GM12878 (cell line): ENCODE measurements at regions not wholly inside any gene's neighbourhood (a gene's known extent, or its start where the extent isn't known, plus 50 kb on each side); places are given as distances from the start of the nearest gene placed in this dataset.

Experiments
- ATAC-seq: fragments of 200-7000 bp; cut with Tn5 transposase; 3 replicates; pipeline ENCODE4 v1.9.1; 2020; ENCODE audit warnings: mild to moderate bottlenecking, moderate library complexity
- BruUV-seq: library from RNA; stranded (reverse); fragments of 400-500 nt; replicated peaks from 2 replicates; lab custom pipeline; 2021; lab: Mats Ljungman, UMichigan
- CTCF ChIA-PET: fragments of 300-600 bp; sonication (Branson Sonifier 250); formaldehyde crosslinking; extraction: SDS; loops from one replicate; lab custom pipeline; 2021; ENCODE audit warnings: inconsistent platforms; lab: Yijun Ruan, JAX
- POLR2A ChIA-PET: fragments of 350-600 bp; formaldehyde crosslinking; extraction: SDS; loops from one replicate; lab custom pipeline; 2021; ENCODE audit warnings: inconsistent platforms; lab: Charles Lee
- RAD21 ChIA-PET: fragments of 300-600 bp; sonication (Branson Sonifier 250); formaldehyde crosslinking; loops from one replicate; lab custom pipeline; 2023; ENCODE audit warnings: antibody characterized with exemption; ENCODE audit not compliant: unreplicated experiment; lab: Charles Lee
- SMC1A ChIA-PET: fragments of 300-600 bp; sonication (Branson Sonifier 250); formaldehyde crosslinking; loops from one replicate; lab custom pipeline; 2023; ENCODE audit not compliant: unreplicated experiment, uncharacterized antibody; lab: Charles Lee
- DNase-seq: peaks from one replicate; pipeline ENCODE4 v3.0.0-alpha.2; 2011; ENCODE audit warnings: low read depth, low spot score
- FAIRE-seq: peaks from 3 replicates; lab custom pipeline; 2011; peaks lifted over from hg19 to GRCh38; lab: Jason Lieb, UNC
- H2AFZ ChIP-seq: 2 replicates; pipeline ENCODE4 v1.6.0; 2011; ENCODE audit warnings: low read depth, low read length, control low read depth; ENCODE audit not compliant: control insufficient read depth
- H3K27ac ChIP-seq: 2 replicates; pipeline ENCODE4 v1.5.1; 2011; ENCODE audit warnings: control low read depth; ENCODE audit not compliant: control insufficient read depth, insufficient read depth
- H3K27me3 ChIP-seq, 2 experiments: replicated peaks in 1 of 2; 2 replicates each; pipeline versions ENCODE4 v1.6.0 to v1.6.1; 2011; ENCODE audit warnings: low read length in 1 of 2; ENCODE audit not compliant: control insufficient read depth in 2 of 2, insufficient read depth in 2 of 2
- H3K36me3 ChIP-seq, 2 experiments: 2 replicates each; pipeline ENCODE4 v1.5.1; 2011; ENCODE audit warnings: low read length in 1 of 2; ENCODE audit not compliant: control insufficient read depth in 2 of 2, insufficient read depth in 2 of 2
- H3K4me1 ChIP-seq: 2 replicates; pipeline ENCODE4 v1.6.1; 2011; ENCODE audit warnings: mild to moderate bottlenecking, low read length, moderate library complexity, mixed read lengths; ENCODE audit not compliant: control insufficient read depth, insufficient read depth
- H3K4me2 ChIP-seq: 2 replicates; pipeline ENCODE4 v1.6.0; 2011; ENCODE audit warnings: control low read depth; ENCODE audit not compliant: control insufficient read depth, insufficient read depth
- H3K4me3 ChIP-seq: fragments of 200-600 bp; sonication (generic); 2 replicates; pipeline ENCODE4 v1.5.1; 2016
- H3K79me2 ChIP-seq: 2 replicates; pipeline ENCODE4 v1.6.0; 2011; ENCODE audit warnings: low read length; ENCODE audit not compliant: control insufficient read depth, insufficient read depth
- H3K9ac ChIP-seq: 2 replicates; pipeline ENCODE4 v1.8.0; 2011; ENCODE audit warnings: low read length, control low read depth, mixed read lengths; ENCODE audit not compliant: control insufficient read depth, insufficient read depth
- H3K9me3 ChIP-seq: replicated peaks from 3 replicates; pipeline ENCODE4 v1.5.1; 2011; ENCODE audit warnings: mild to moderate bottlenecking, low read length; ENCODE audit not compliant: control insufficient read depth, insufficient read depth
- H4K20me1 ChIP-seq: 2 replicates; pipeline ENCODE4 v1.6.0; 2011; ENCODE audit not compliant: control insufficient read depth, insufficient read depth
- CHD2 ChIP-seq: IDR thresholded peaks from 2 replicates; pipeline ENCODE4 v1.6.1; 2011; ENCODE audit warnings: low read depth, low read length, improper control_type of control experiment, borderline replicate concordance
- ELK1 ChIP-seq: IDR thresholded peaks from 2 replicates; pipeline ENCODE4 v1.6.1; 2012; ENCODE audit warnings: low read depth, low read length, improper control_type of control experiment
- FOS ChIP-seq: IDR thresholded peaks from 3 replicates; pipeline ENCODE4 v1.6.1; 2011; ENCODE audit warnings: borderline replicate concordance; ENCODE audit not compliant: insufficient read length; ENCODE audit errors: extremely low read depth
- JUNB ChIP-seq: IDR thresholded peaks from 2 replicates; pipeline ENCODE4 v1.6.1; 2016; ENCODE audit warnings: antibody characterized with exemption, mild to moderate bottlenecking
- MXI1 ChIP-seq: fragments of 150-350 bp; IDR thresholded peaks from 2 replicates; pipeline ENCODE4 v1.6.1; 2011; ENCODE audit warnings: low read depth, mild to moderate bottlenecking, inconsistent platforms, low read length, improper control_type of control experiment
- RAD21 ChIP-seq: IDR thresholded peaks from 2 replicates; pipeline ENCODE4 v1.6.1; 2011; ENCODE audit warnings: mild to moderate bottlenecking, low read depth, low read length, moderate library complexity; ENCODE audit not compliant: insufficient read depth
- SMAD1 ChIP-seq: fragments of 450-650 bp; IDR thresholded peaks from 2 replicates; pipeline ENCODE4 v1.6.1; 2018; ENCODE audit warnings: mild to moderate bottlenecking, low read depth; ENCODE audit not compliant: partially characterized antibody
- TCF7 ChIP-seq: IDR thresholded peaks from 2 replicates; pipeline ENCODE4 v1.6.1; 2014; ENCODE audit warnings: antibody characterized with exemption, borderline replicate concordance
- ZNF217 ChIP-seq: fragments of 450-650 bp; IDR thresholded peaks from 2 replicates; pipeline ENCODE4 v1.6.1; 2017; ENCODE audit warnings: antibody characterized with exemption, mild to moderate bottlenecking
- ZSCAN29 ChIP-seq: fragments of 450-650 bp; IDR thresholded peaks from 2 replicates; pipeline ENCODE4 v1.6.1; 2017; ENCODE audit warnings: mild to moderate bottlenecking, moderate library complexity
- WGBS: methylation state at CpG from one replicate; pipeline ENCODE4 v1.1.6; 2016; ENCODE audit warnings: low lambda C conversion rate; ENCODE audit not compliant: insufficient replicate concordance, insufficient coverage; ENCODE audit errors: missing lambda C conversion rate; 5-methylcytosine and 5-hydroxymethylcytosine counted together
- in situ Hi-C: fragments of 300-500 bp; cut with MboI; formaldehyde crosslinking; loops from 9 replicates; pipeline ENCODE4 v1.14.3; 2018; ENCODE audit warnings: mixed read lengths
- intact Hi-C: fragments of 100-400 bp; cut with micrococcal nuclease; formaldehyde crosslinking; loops from one replicate; pipeline ENCODE4 v1.14.2; 2022; ENCODE audit not compliant: unreplicated experiment

- no peaks in the 10 kb centered on the region for H3K27me3 ChIP-seq
- DNase-seq (no peak), FAIRE-seq (no peak), ATAC-seq (no peak)
- TF ChIP-seq ZSCAN29 (no peak), ELK1 (no peak), ZNF217 (no peak), RAD21 (no peak), SMAD1 (no peak), JUNB (no peak), TCF7 (no peak), CHD2 (no peak), FOS (no peak), MXI1 (no peak)
- no peaks in the 10 kb centered on the region for H4K20me1 ChIP-seq
- ChIA-PET POLR2A (no interaction called here), CTCF (no interaction called here), SMC1A (no interaction called here), RAD21 (no interaction called here)
- H3K9me3 ChIP-seq, result no peaks in the 10 kb centered on the region
- H3K79me2 ChIP-seq, result no peaks in the 10 kb centered on the region
- intact Hi-C loops, result no loop called here
- 45% methylated on average over 14 of the region's 14 CpGs for WGBS
- H3K4me3 ChIP-seq, result no peak overlapping the region
- no peak overlapping the region for H2AFZ ChIP-seq
- no peaks in the 10 kb centered on the region for H3K36me3 ChIP-seq
- no TSS peak for BruUV-seq
- in situ Hi-C loops, result no loop called here
- no peak overlapping the region for H3K27ac ChIP-seq
- H3K4me1 ChIP-seq, result no peaks in the 10 kb centered on the region
- H3K9ac ChIP-seq, result no peak overlapping the region
- H3K4me2 ChIP-seq, result no peak overlapping the region
Observed at GRCh38 chr22:49425356-49425755, 402.3 kb downstream of the BRD1 start.
